Right renal pelvis (tissue), 4 donors: ENCODE measurements at regions not wholly inside any gene's neighbourhood (a gene's known extent, or its start where the extent isn't known, plus 50 kb on each side); places are given as distances from the start of the nearest gene placed in this dataset.
"Not testable (repeated sequence)": the region's sequence is repeated elsewhere in the genome, so short reads cannot be mapped to it uniquely, and the experiment has no call there.

Experiments
- DNase-seq, 4 donors: peaks; one replicate each; pipeline ENCODE4 v3.0.0-alpha.2; 2013; ENCODE audit warnings: low read depth in 4 of 4, low spot score in 3 of 4, missing footprints in 1 of 4

GRCh38 chr10:56298941-56299340 is 62.1 kb downstream of the ZWINT start:
- no peak for DNase-seq

- no peak for DNase-seq
Observed at GRCh38 chr10:56296618-56297017, 64.4 kb downstream of the ZWINT start.

GRCh38 chr10:56288403-56288802 is 72.7 kb downstream of the ZWINT start:
- no peak for DNase-seq

- no peak for DNase-seq
Observed at GRCh38 chr10:56286096-56286495, 75.0 kb downstream of the ZWINT start.

GRCh38 chr10:56279270-56279669 is 81.8 kb downstream of the ZWINT start:
- no peak for DNase-seq

GRCh38 chr10:56269181-56269580 is 91.9 kb downstream of the ZWINT start:
- no peak for DNase-seq

GRCh38 chr10:56266120-56266519 is 94.9 kb downstream of the ZWINT start:
- DNase-seq: no peak

GRCh38 chr10:56258991-56259390 is 102.1 kb downstream of the ZWINT start:
- no peak for DNase-seq

GRCh38 chr10:56258378-56258777 is 102.7 kb downstream of the ZWINT start:
- no peak for DNase-seq

GRCh38 chr10:56255298-56255697 is 105.8 kb downstream of the ZWINT start:
- no peak for DNase-seq

- no peak for DNase-seq
Observed at GRCh38 chr10:56240471-56240870, 120.6 kb downstream of the ZWINT start.

GRCh38 chr10:56231436-56231835 is 129.6 kb downstream of the ZWINT start:
- DNase-seq: no peak

GRCh38 chr10:56222237-56222636 is 138.8 kb downstream of the ZWINT start:
- DNase-seq: no peak

- DNase-seq: no peak
Observed at GRCh38 chr10:56212951-56213350, 148.1 kb downstream of the ZWINT start.

- DNase-seq: no peak
Observed at GRCh38 chr10:56181607-56182006, 179.5 kb downstream of the ZWINT start.

- no peak for DNase-seq
Observed at GRCh38 chr10:56178210-56178609, 182.8 kb downstream of the ZWINT start.

GRCh38 chr10:56155091-56155513 is 206.0 kb downstream of the ZWINT start:
- not testable (repeated sequence) for DNase-seq

GRCh38 chr10:56146806-56147205 is 214.3 kb downstream of the ZWINT start:
- DNase-seq: no peak

GRCh38 chr10:56142092-56142728 is 218.8 kb downstream of the ZWINT start:
- no peak for DNase-seq

- no peak for DNase-seq
Observed at GRCh38 chr10:56139405-56139804, 221.7 kb downstream of the ZWINT start.

GRCh38 chr10:56135828-56136227 is 225.2 kb downstream of the ZWINT start:
- DNase-seq: no peak

- DNase-seq: no peak
Observed at GRCh38 chr10:56123247-56123646, 237.8 kb downstream of the ZWINT start.

- no peak for DNase-seq
Observed at GRCh38 chr10:56116684-56117083, 244.4 kb downstream of the ZWINT start.
